Activated CD4-positive, alpha-beta T cell treated with anti-CD3 and anti-CD28 coated beads for 36 hours (primary cell): ENCODE measurements at regions not wholly inside any gene's neighbourhood (a gene's known extent, or its start where the extent isn't known, plus 50 kb on each side); places are given as distances from the start of the nearest gene placed in this dataset.

ENCODE experiments used
- ATAC-seq: fragments of 200-7000 bp; cut with Tn5 transposase; one replicate; pipeline ENCODE4 v1.10.0; 2021; ENCODE audit warnings: mild to moderate bottlenecking, moderate library complexity
- CTCF ChIA-PET: fragments of 350-600 bp; sonication (Branson Sonifier 250); formaldehyde crosslinking; loops from one replicate; lab custom pipeline; 2021; ENCODE audit warnings: antibody characterized with exemption; lab: Charles Lee
- POLR2A ChIA-PET: fragments of 350-600 bp; sonication (Branson Sonifier 250); formaldehyde crosslinking; loops from one replicate; lab custom pipeline; 2021; ENCODE audit warnings: antibody characterized with exemption, inconsistent platforms; lab: Charles Lee
- DNase-seq: peaks from one replicate; pipeline ENCODE4 v3.0.0-alpha.2; 2020
- H3K27ac Mint-ChIP-seq: one replicate; pipeline ENCODE4 v1.8.0; 2021; ENCODE audit warnings: mixed read lengths
- H3K27me3 Mint-ChIP-seq: one replicate; pipeline ENCODE4 v1.8.0; 2021; ENCODE audit warnings: mixed read lengths
- H3K36me3 Mint-ChIP-seq: one replicate; pipeline ENCODE4 v1.8.0; 2021; ENCODE audit warnings: low read depth, mixed read lengths
- H3K4me1 Mint-ChIP-seq: one replicate; pipeline ENCODE4 v1.8.0; 2021; ENCODE audit warnings: mixed read lengths
- H3K4me3 Mint-ChIP-seq: one replicate; pipeline ENCODE4 v1.8.0; 2021; ENCODE audit warnings: mild to moderate bottlenecking, moderate library complexity, mixed read lengths
- H3K9me3 Mint-ChIP-seq: one replicate; pipeline ENCODE4 v1.8.0; 2021; ENCODE audit warnings: low read depth, mixed read lengths
- intact Hi-C, 2 experiments: fragments of 100-400 bp; cut with DNase I in 1 of 2; cut with micrococcal nuclease in 1 of 2; formaldehyde crosslinking; loops; one replicate each; pipeline versions ENCODE4 v1.14.2 to v1.15.1; 2022 to 2024; cut with DNase I, micrococcal nuclease

GRCh38 chr1:25021591-25022215 lies 91.6 kb upstream of the RUNX3 start:
- H3K9me3 Mint-ChIP-seq: no peaks in the 10 kb centered on the region
- ATAC-seq (peak; percentile 6), DNase-seq (no peak)
- H3K36me3 Mint-ChIP-seq: no peaks in the 10 kb centered on the region
- H3K4me1 Mint-ChIP-seq: peaks cover 89% of the 10 kb centered on the region
- H3K4me3 Mint-ChIP-seq: no peak overlapping the region
- intact Hi-C loops: loop anchor here (1.0 to 10.0 kb wide), 13 partner anchors 9 to 537 kb away; partner anchors contain the start of gene RUNX3 (in 1 of the 2)
- no peaks in the 10 kb centered on the region for H3K27me3 Mint-ChIP-seq
- ChIA-PET CTCF (interaction anchor here (0.6 to 2.9 kb wide), 5 partner anchors 10 to 96 kb away, joined by 4 to 20 read pairs (median 5); no protein-coding TSS in a partner anchor), POLR2A (interaction anchor here (0.8 to 1.9 kb wide), 7 partner anchors 56 to 1063 kb away, joined by 3 to 35 read pairs (median 4); partner anchors contain the start of gene RSRP1)
- peak overlapping the region; percentile 94 for H3K27ac Mint-ChIP-seq

- Mint-ChIP-seq H3K27ac (peak overlapping the region; percentile 94), H3K27me3 (no peaks in the 10 kb centered on the region), H3K9me3 (no peaks in the 10 kb centered on the region), H3K36me3 (no peaks in the 10 kb centered on the region), H3K4me1 (peaks cover 85% of the 10 kb centered on the region), H3K4me3 (no peak overlapping the region)
- peak; percentile 52 for DNase-seq
- POLR2A ChIA-PET: no interaction called here
- ATAC-seq: no peak
- intact Hi-C loops: loop anchor here in 1 of 2 experiments (10.0 kb wide), 1 partner anchor 536 kb away; no protein-coding TSS in a partner anchor
- CTCF ChIA-PET: interaction anchor here (2.5 to 2.9 kb wide), 2 partner anchors 16 to 55 kb away, joined by 17 to 20 read pairs; no protein-coding TSS in a partner anchor
Observed at GRCh38 chr1:25020851-25021590, 90.9 kb upstream of the RUNX3 start.

GRCh38 chr1:25020173-25020845 lies 90.2 kb upstream of the RUNX3 start:
- no peaks in the 10 kb centered on the region for H3K27me3 Mint-ChIP-seq
- H3K27ac Mint-ChIP-seq: peak overlapping the region; percentile 94
- no peaks in the 10 kb centered on the region for H3K36me3 Mint-ChIP-seq
- H3K4me1 Mint-ChIP-seq: peaks cover 78% of the 10 kb centered on the region
- ATAC-seq (no peak), DNase-seq (no peak)
- ChIA-PET POLR2A (no interaction called here), CTCF (no interaction called here)
- no peak overlapping the region for H3K4me3 Mint-ChIP-seq
- H3K9me3 Mint-ChIP-seq: no peaks in the 10 kb centered on the region
- intact Hi-C loops: loop anchor here in 1 of 2 experiments (10.0 kb wide), 1 partner anchor 536 kb away; no protein-coding TSS in a partner anchor

- ChIA-PET CTCF (interaction anchor here (0.5 to 0.8 kb wide), 3 partner anchors 17 to 87 kb away, joined by 3 to 5 read pairs (median 3); no protein-coding TSS in a partner anchor), POLR2A (interaction anchor here (0.6 kb wide), 1 partner anchor 373 kb away, joined by 5 read pairs; no protein-coding TSS in a partner anchor)
- no peak overlapping the region for H3K4me3 Mint-ChIP-seq
- DNase-seq: no peak
- no peak for ATAC-seq
- H3K27ac Mint-ChIP-seq: peak overlapping the region; percentile 94
- intact Hi-C loops: loop anchor here in 1 of 2 experiments (10.0 kb wide), 1 partner anchor 535 kb away; no protein-coding TSS in a partner anchor
- no peaks in the 10 kb centered on the region for H3K27me3 Mint-ChIP-seq
- peaks cover 71% of the 10 kb centered on the region for H3K4me1 Mint-ChIP-seq
- H3K36me3 Mint-ChIP-seq: no peaks in the 10 kb centered on the region
- H3K9me3 Mint-ChIP-seq: no peaks in the 10 kb centered on the region
Observed at GRCh38 chr1:25019337-25020172, 89.5 kb upstream of the RUNX3 start.

GRCh38 chr1:25018943-25019336 lies 88.9 kb upstream of the RUNX3 start:
- intact Hi-C loops: no loop called here
- ATAC-seq (no peak), DNase-seq (no peak)
- CTCF ChIA-PET: interaction anchor here (0.7 to 0.8 kb wide), 2 partner anchors 18 to 48 kb away, joined by 3 to 5 read pairs; no protein-coding TSS in a partner anchor
- no peak overlapping the region for H3K4me3 Mint-ChIP-seq
- no peaks in the 10 kb centered on the region for H3K9me3 Mint-ChIP-seq
- no peaks in the 10 kb centered on the region for H3K27me3 Mint-ChIP-seq
- H3K4me1 Mint-ChIP-seq: peaks cover 65% of the 10 kb centered on the region
- POLR2A ChIA-PET: interaction anchor here (0.6 kb wide), 1 partner anchor 373 kb away, joined by 5 read pairs; no protein-coding TSS in a partner anchor
- no peaks in the 10 kb centered on the region for H3K36me3 Mint-ChIP-seq
- peak overlapping the region; percentile 86 for H3K27ac Mint-ChIP-seq

- no peaks in the 10 kb centered on the region for H3K9me3 Mint-ChIP-seq
- peaks cover 58% of the 10 kb centered on the region for H3K4me1 Mint-ChIP-seq
- intact Hi-C loops: no loop called here
- no peak overlapping the region for H3K4me3 Mint-ChIP-seq
- CTCF ChIA-PET: interaction anchor here (0.7 to 0.9 kb wide), 3 partner anchors 8 to 54 kb away, joined by 3 read pairs; no protein-coding TSS in a partner anchor
- no peaks in the 10 kb centered on the region for H3K27me3 Mint-ChIP-seq
- POLR2A ChIA-PET: no interaction called here
- H3K36me3 Mint-ChIP-seq: no peaks in the 10 kb centered on the region
- DNase-seq (no peak), ATAC-seq (no peak)
- H3K27ac Mint-ChIP-seq: peak overlapping the region; percentile 86
Observed at GRCh38 chr1:25018110-25018735, 88.1 kb upstream of the RUNX3 start.

GRCh38 chr1:25017436-25018109 lies 87.5 kb upstream of the RUNX3 start:
- peaks cover 57% of the 10 kb centered on the region for H3K4me1 Mint-ChIP-seq
- ATAC-seq (peak; percentile 25), DNase-seq (peak; percentile 50)
- no peak overlapping the region for H3K4me3 Mint-ChIP-seq
- no peaks in the 10 kb centered on the region for H3K36me3 Mint-ChIP-seq
- ChIA-PET POLR2A (no interaction called here), CTCF (interaction anchor here (0.7 to 0.9 kb wide), 3 partner anchors 9 to 53 kb away, joined by 3 read pairs; no protein-coding TSS in a partner anchor)
- intact Hi-C loops: no loop called here
- no peaks in the 10 kb centered on the region for H3K9me3 Mint-ChIP-seq
- peak overlapping the region; percentile 86 for H3K27ac Mint-ChIP-seq
- H3K27me3 Mint-ChIP-seq: no peaks in the 10 kb centered on the region

- intact Hi-C loops: no loop called here
- ChIA-PET POLR2A (interaction anchor here (1.5 kb wide), 1 partner anchor 17 kb away, joined by 3 read pairs; no protein-coding TSS in a partner anchor), CTCF (interaction anchor here (0.7 to 2.1 kb wide), 3 partner anchors 24 to 86 kb away, joined by 3 to 9 read pairs (median 3); no protein-coding TSS in a partner anchor)
- DNase-seq (no peak), ATAC-seq (no peak)
- Mint-ChIP-seq H3K4me1 (peaks cover 47% of the 10 kb centered on the region), H3K9me3 (no peaks in the 10 kb centered on the region), H3K36me3 (no peaks in the 10 kb centered on the region), H3K27ac (peak overlapping the region; percentile 63), H3K27me3 (no peaks in the 10 kb centered on the region), H3K4me3 (no peak overlapping the region)
Observed at GRCh38 chr1:25012966-25013962, 83.2 kb upstream of the RUNX3 start.
